ENCODE measurements at regions not wholly inside any gene's neighbourhood (a gene's known extent, or its start where the extent isn't known, plus 50 kb on each side); places are given as distances from the start of the nearest gene placed in this dataset.

- H3K4me3 ChIP-seq (ENCODE audit: low read length, poor library complexity, severe bottlenecking): no peak overlapping the region
- H3K79me2 ChIP-seq (ENCODE audit: insufficient read depth, low read length): no peaks in the 10 kb centered on the region
- TF ChIP-seq EZH2phosphoT487 (IDR thresholded peaks at IDR 0.05; ENCODE audit: borderline replicate concordance): no peak
- H3K9me3 ChIP-seq (ENCODE audit: insufficient read depth, low read depth, low read length): no peaks in the 10 kb centered on the region
- H4K20me1 ChIP-seq (ENCODE audit: insufficient read depth, low read length, poor library complexity, severe bottlenecking): no peaks in the 10 kb centered on the region
- no peak overlapping the region for H3K4me2 ChIP-seq (ENCODE audit: low read depth, low read length, poor library complexity, severe bottlenecking)
- H3K27me3 ChIP-seq (ENCODE audit: insufficient read depth, low read length, poor library complexity, severe bottlenecking): no peaks in the 10 kb centered on the region
- no peak overlapping the region for H2AFZ ChIP-seq (ENCODE audit: low read length)
- H3K36me3 ChIP-seq (ENCODE audit: insufficient read depth, low read length): no peaks in the 10 kb centered on the region
- no peaks in the 10 kb centered on the region for H3F3A ChIP-seq (ENCODE audit: low read depth)
- no peak overlapping the region for H3K9ac ChIP-seq (ENCODE audit: low read depth, low read length, poor library complexity, severe bottlenecking)
- H3K9me2 ChIP-seq (replicated peaks; ENCODE audit: low read depth, low read length): no peaks in the 10 kb centered on the region
- no peaks in the 10 kb centered on the region for H3K4me1 ChIP-seq (ENCODE audit: insufficient read depth, low read length, poor library complexity, severe bottlenecking)
Observed at GRCh38 chr5:92444888-92445287, 1061.8 kb upstream of the ARRDC3 start.

DNA sequence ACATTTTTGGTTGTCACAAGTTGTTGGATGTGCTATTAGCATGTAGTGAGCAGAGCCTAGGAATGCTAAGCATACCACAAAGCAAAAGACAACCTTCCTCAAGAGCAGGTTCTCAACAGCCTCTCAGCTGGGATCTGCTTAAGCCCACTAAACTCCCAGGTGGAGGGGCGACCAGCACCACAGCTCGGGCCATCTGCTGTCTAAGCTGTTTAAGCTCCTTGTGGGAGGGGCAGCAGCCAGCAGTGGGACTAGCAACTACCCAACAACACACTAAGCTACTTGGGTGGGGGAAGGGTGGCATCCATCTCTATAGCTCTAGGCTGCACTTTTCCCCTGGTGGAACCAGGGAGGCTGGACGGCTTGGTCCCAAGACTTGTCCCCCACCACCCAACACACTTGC is 1052.7 kb upstream of the ARRDC3 start:
- no peaks in the 10 kb centered on the region for H3K9me2 ChIP-seq (replicated peaks; ENCODE audit: low read depth, low read length)
- no peak overlapping the region for H3K4me2 ChIP-seq (ENCODE audit: low read depth, low read length, poor library complexity, severe bottlenecking)
- TF ChIP-seq CTCF (conservative IDR thresholded peaks at IDR 0.05; ENCODE audit: low read length) (no peak), EZH2phosphoT487 (IDR thresholded peaks at IDR 0.05; ENCODE audit: borderline replicate concordance) (no peak)
- no peak overlapping the region for H3K4me3 ChIP-seq (ENCODE audit: low read length, poor library complexity, severe bottlenecking)
- no peaks in the 10 kb centered on the region for H3F3A ChIP-seq (ENCODE audit: low read depth)
- no peaks in the 10 kb centered on the region for H3K27me3 ChIP-seq (ENCODE audit: insufficient read depth, low read length, poor library complexity, severe bottlenecking)
- H3K36me3 ChIP-seq (ENCODE audit: insufficient read depth, low read length): no peaks in the 10 kb centered on the region
- H3K79me2 ChIP-seq (ENCODE audit: insufficient read depth, low read length): no peaks in the 10 kb centered on the region
- H3K9me3 ChIP-seq (ENCODE audit: insufficient read depth, low read depth, low read length): no peaks in the 10 kb centered on the region
- no peaks in the 10 kb centered on the region for H3K4me1 ChIP-seq (ENCODE audit: insufficient read depth, low read length, poor library complexity, severe bottlenecking)
- no peak overlapping the region for H2AFZ ChIP-seq (ENCODE audit: low read length)
- H3K9ac ChIP-seq (ENCODE audit: low read depth, low read length, poor library complexity, severe bottlenecking): no peak overlapping the region
- H4K20me1 ChIP-seq (ENCODE audit: insufficient read depth, low read length, poor library complexity, severe bottlenecking): no peaks in the 10 kb centered on the region

DNA sequence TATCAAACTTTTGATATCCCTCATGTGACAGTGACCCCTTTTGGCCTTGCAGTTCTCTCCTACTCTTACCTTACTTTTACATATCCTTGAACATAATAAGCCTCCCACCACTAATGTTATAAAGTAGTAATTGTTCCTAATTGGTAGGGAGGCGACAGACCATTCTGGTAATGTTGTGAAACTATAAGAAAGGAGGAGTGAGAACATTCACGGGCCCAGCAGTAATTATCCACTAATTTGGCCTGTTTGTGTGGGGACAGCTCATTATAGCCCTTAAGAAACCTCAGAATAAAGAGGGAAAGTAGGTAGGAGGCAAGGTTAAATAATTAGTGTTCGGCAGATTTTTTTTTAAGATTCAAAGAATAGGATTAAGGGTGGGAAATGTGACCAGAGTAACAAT is 1046.5 kb upstream of the ARRDC3 start:
- Histone ChIP-seq H3K27me3 (ENCODE audit: insufficient read depth, low read length, poor library complexity, severe bottlenecking) (no peaks in the 10 kb centered on the region), H3K9ac (ENCODE audit: low read depth, low read length, poor library complexity, severe bottlenecking) (no peak overlapping the region), H3K4me2 (ENCODE audit: low read depth, low read length, poor library complexity, severe bottlenecking) (no peak overlapping the region), H3K9me2 (replicated peaks; ENCODE audit: low read depth, low read length) (no peaks in the 10 kb centered on the region), H3K79me2 (ENCODE audit: insufficient read depth, low read length) (no peaks in the 10 kb centered on the region), H3F3A (ENCODE audit: low read depth) (no peaks in the 10 kb centered on the region), H3K9me3 (ENCODE audit: insufficient read depth, low read depth, low read length) (no peaks in the 10 kb centered on the region), H3K4me3 (ENCODE audit: low read length, poor library complexity, severe bottlenecking) (no peak overlapping the region), H3K36me3 (ENCODE audit: insufficient read depth, low read length) (no peaks in the 10 kb centered on the region), H4K20me1 (ENCODE audit: insufficient read depth, low read length, poor library complexity, severe bottlenecking) (no peaks in the 10 kb centered on the region), H3K4me1 (ENCODE audit: insufficient read depth, low read length, poor library complexity, severe bottlenecking) (no peaks in the 10 kb centered on the region), H2AFZ (ENCODE audit: low read length) (no peak overlapping the region)
- TF ChIP-seq CTCF (conservative IDR thresholded peaks at IDR 0.05; ENCODE audit: low read length) (no peak), EZH2phosphoT487 (IDR thresholded peaks at IDR 0.05; ENCODE audit: borderline replicate concordance) (no peak)

DNA sequence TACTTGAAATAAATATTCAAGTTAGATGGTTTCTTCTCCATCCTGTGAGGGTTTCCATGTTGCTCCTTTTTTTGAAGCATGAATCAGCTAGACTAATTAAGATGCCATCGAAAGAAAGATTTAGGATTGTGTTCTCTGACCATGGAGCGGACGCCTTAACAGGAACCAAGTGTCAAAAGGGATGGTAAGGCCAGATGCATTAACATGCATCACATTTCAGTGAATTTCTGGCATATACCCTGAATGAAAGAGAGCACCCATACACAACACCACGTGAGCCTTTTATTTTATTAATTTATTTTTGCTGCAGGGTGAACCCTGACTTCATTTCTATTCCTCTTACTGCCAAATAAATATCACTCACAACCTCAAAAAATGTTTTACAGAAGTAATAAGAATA is 1045.3 kb upstream of the ARRDC3 start:
- H4K20me1 ChIP-seq (ENCODE audit: insufficient read depth, low read length, poor library complexity, severe bottlenecking): no peaks in the 10 kb centered on the region
- H2AFZ ChIP-seq (ENCODE audit: low read length): no peak overlapping the region
- H3K4me1 ChIP-seq (ENCODE audit: insufficient read depth, low read length, poor library complexity, severe bottlenecking): no peaks in the 10 kb centered on the region
- no peaks in the 10 kb centered on the region for H3K9me2 ChIP-seq (replicated peaks; ENCODE audit: low read depth, low read length)
- no peak overlapping the region for H3K4me3 ChIP-seq (ENCODE audit: low read length, poor library complexity, severe bottlenecking)
- H3K79me2 ChIP-seq (ENCODE audit: insufficient read depth, low read length): no peaks in the 10 kb centered on the region
- H3K27me3 ChIP-seq (ENCODE audit: insufficient read depth, low read length, poor library complexity, severe bottlenecking): no peaks in the 10 kb centered on the region
- H3K4me2 ChIP-seq (ENCODE audit: low read depth, low read length, poor library complexity, severe bottlenecking): no peak overlapping the region
- TF ChIP-seq CTCF (conservative IDR thresholded peaks at IDR 0.05; ENCODE audit: low read length) (no peak), EZH2phosphoT487 (IDR thresholded peaks at IDR 0.05; ENCODE audit: borderline replicate concordance) (no peak)
- no peaks in the 10 kb centered on the region for H3F3A ChIP-seq (ENCODE audit: low read depth)
- no peaks in the 10 kb centered on the region for H3K9me3 ChIP-seq (ENCODE audit: insufficient read depth, low read depth, low read length)
- H3K36me3 ChIP-seq (ENCODE audit: insufficient read depth, low read length): no peaks in the 10 kb centered on the region
- no peak overlapping the region for H3K9ac ChIP-seq (ENCODE audit: low read depth, low read length, poor library complexity, severe bottlenecking)

Measured in Loucy (cell line).